H1 (cell line): ENCODE measurements at regions not wholly inside any gene's neighbourhood (a gene's known extent, or its start where the extent isn't known, plus 50 kb on each side); places are given as distances from the start of the nearest gene placed in this dataset.

Experiments
- CTCF ChIA-PET: fragments of 300-600 bp; sonication (Branson Sonifier 250); formaldehyde crosslinking; loops from one replicate; lab custom pipeline; 2021; ENCODE audit not compliant: partially characterized antibody; lab: Charles Lee
- POLR2A ChIA-PET: fragments of 300-600 bp; sonication (Branson Sonifier 250); formaldehyde crosslinking; loops from one replicate; lab custom pipeline; 2021; ENCODE audit warnings: inconsistent platforms; ENCODE audit not compliant: partially characterized antibody; lab: Charles Lee
- DNase-seq, 2 experiments: peaks; one replicate each; pipeline versions ENCODE4 v3.0.0 to v3.0.0-alpha.2; 2010 to 2022; ENCODE audit warnings: low spot score in 2 of 2, low read depth in 1 of 2, mixed read lengths in 1 of 2
- FAIRE-seq: peaks from 2 replicates; lab custom pipeline; 2011; peaks lifted over from hg19 to GRCh38; lab: Jason Lieb, UNC
- H2AFZ ChIP-seq: 2 replicates; pipeline ENCODE4 v1.8.1; 2012; ENCODE audit warnings: low read length, inconsistent platforms
- H2AK5ac ChIP-seq: 2 replicates; pipeline ENCODE4 v1.6.1; 2013; ENCODE audit warnings: low read depth, low read length
- H2BK120ac ChIP-seq: replicated peaks from 2 replicates; pipeline ENCODE3; 2013; ENCODE audit warnings: low read depth, low read length, inconsistent platforms
- H2BK12ac ChIP-seq: 2 replicates; pipeline ENCODE4 v1.6.1; 2013; ENCODE audit warnings: low read depth, low read length
- H2BK15ac ChIP-seq: 2 replicates; pipeline ENCODE4 v1.6.1; 2013; ENCODE audit warnings: low read length
- H2BK20ac ChIP-seq: 2 replicates; pipeline ENCODE4 v1.6.1; 2013; ENCODE audit warnings: low read length
- H2BK5ac ChIP-seq: 2 replicates; pipeline ENCODE4 v1.6.1; 2013; ENCODE audit warnings: low read depth, low read length
- H3K14ac ChIP-seq: 2 replicates; pipeline ENCODE4 v1.6.1; 2013; ENCODE audit warnings: inconsistent platforms; ENCODE audit not compliant: insufficient read length
- H3K18ac ChIP-seq: 2 replicates; pipeline ENCODE4 v1.6.1; 2013; ENCODE audit warnings: low read length; ENCODE audit errors: extremely low read depth
- H3K23ac ChIP-seq: 2 replicates; pipeline ENCODE4 v1.6.1; 2013; ENCODE audit warnings: inconsistent platforms; ENCODE audit not compliant: insufficient read length
- H3K23me2 ChIP-seq: 2 replicates; pipeline ENCODE4 v1.6.1; 2013; ENCODE audit warnings: low read depth, low read length
- H3K27ac ChIP-seq: 2 replicates; pipeline ENCODE4 v1.6.1; 2011; ENCODE audit warnings: low read depth, low read length, inconsistent platforms
- H3K27me3 ChIP-seq, 4 experiments: replicated peaks in 1 of 4; 1 replicate in 1 of 4; 2 replicates in 3 of 4; pipeline versions ENCODE4 v1.6.1 to v1.8.1; 2011 to 2013; ENCODE audit warnings: low read length in 3 of 4, mild to moderate bottlenecking in 3 of 4, inconsistent platforms in 2 of 4, mixed read lengths in 2 of 4, moderate library complexity in 1 of 4; ENCODE audit not compliant: control insufficient read depth in 3 of 4, insufficient read depth in 3 of 4; ENCODE audit errors: extremely low read depth in 1 of 4
- H3K36me3 ChIP-seq, 4 experiments: 2 replicates each; pipeline versions ENCODE4 v1.6.1 to v1.8.1; 2011 to 2013; ENCODE audit warnings: mild to moderate bottlenecking in 4 of 4, low read length in 3 of 4, moderate library complexity in 2 of 4, control low read depth in 1 of 4, inconsistent platforms in 1 of 4; ENCODE audit not compliant: insufficient read depth in 4 of 4, control insufficient read depth in 2 of 4
- H3K4ac ChIP-seq: replicated peaks from 2 replicates; pipeline ENCODE3; 2013; ENCODE audit warnings: low read length, low read depth, mixed read lengths, inconsistent platforms; ENCODE audit not compliant: insufficient read length
- H3K4me1 ChIP-seq, 4 experiments: replicated peaks in 1 of 4; 1 replicate in 1 of 4; 2 replicates in 3 of 4; pipeline versions ENCODE4 v1.6.1 to v1.8.1; 2011 to 2013; ENCODE audit warnings: low read length in 3 of 4, inconsistent platforms in 2 of 4, mixed read lengths in 1 of 4; ENCODE audit not compliant: insufficient read depth in 4 of 4, control insufficient read depth in 3 of 4
- H3K4me2 ChIP-seq, 2 experiments: 2 replicates each; pipeline versions ENCODE4 v1.6.1 to v1.8.1; 2011 to 2013; ENCODE audit warnings: low read depth in 2 of 2, low read length in 2 of 2, control low read depth in 1 of 2, inconsistent platforms in 1 of 2, mild to moderate bottlenecking in 1 of 2; ENCODE audit not compliant: insufficient read depth in 1 of 2
- H3K4me3 ChIP-seq, 4 experiments: fragments of 200-600, 300-600 bp in 1 of 4; sonication (generic), shearing (Covaris generic), sonication (Bioruptor Twin) in 1 of 4; 2 replicates each; pipeline versions ENCODE4 v1.5.1 to v1.8.1; 2011 to 2016; ENCODE audit warnings: low read length in 4 of 4, low read depth in 3 of 4, control low read depth in 2 of 4, inconsistent platforms in 2 of 4, mild to moderate bottlenecking in 2 of 4, mixed read lengths in 1 of 4, moderate library complexity in 1 of 4; ENCODE audit not compliant: insufficient read depth in 2 of 4; ENCODE audit errors: extremely low read depth in 1 of 4
- H3K56ac ChIP-seq: replicated peaks from 2 replicates; pipeline ENCODE3; 2013; ENCODE audit warnings: low read depth, mild to moderate bottlenecking, mixed read lengths, low read length, inconsistent platforms; ENCODE audit not compliant: insufficient read length
- H3K79me1 ChIP-seq: 2 replicates; pipeline ENCODE4 v1.6.1; 2013; ENCODE audit warnings: low read depth, low read length, control low read depth
- H3K79me2 ChIP-seq, 2 experiments: 2 replicates each; pipeline versions ENCODE4 v1.6.1 to v1.8.1; 2012 to 2013; ENCODE audit warnings: low read length in 2 of 2, mild to moderate bottlenecking in 2 of 2, inconsistent platforms in 1 of 2; ENCODE audit not compliant: insufficient read depth in 2 of 2, control insufficient read depth in 1 of 2
- H3K9ac ChIP-seq, 4 experiments: replicated peaks in 1 of 4; 1 replicate in 1 of 4; 2 replicates in 3 of 4; pipeline versions ENCODE4 v1.6.1 to v1.8.1; 2011 to 2013; ENCODE audit warnings: low read depth in 3 of 4, low read length in 3 of 4, control low read depth in 2 of 4, mild to moderate bottlenecking in 2 of 4, moderate library complexity in 2 of 4, inconsistent platforms in 1 of 4; ENCODE audit errors: extremely low read depth in 1 of 4
- H3K9me3 ChIP-seq, 2 experiments: 2 replicates each; pipeline versions ENCODE4 v1.6.1 to v1.8.1; 2012 to 2013; ENCODE audit warnings: mild to moderate bottlenecking in 2 of 2, moderate library complexity in 2 of 2, control low read depth in 1 of 2, inconsistent platforms in 1 of 2, low read depth in 1 of 2, low read length in 1 of 2, mixed read lengths in 1 of 2; ENCODE audit not compliant: insufficient read depth in 2 of 2
- H4K20me1 ChIP-seq, 2 experiments: replicated peaks in 1 of 2; 2 replicates each; pipeline versions ENCODE3 to v1.8.1; 2011 to 2013; ENCODE audit warnings: inconsistent platforms in 2 of 2, low read length in 2 of 2, mild to moderate bottlenecking in 1 of 2; ENCODE audit not compliant: insufficient read depth in 2 of 2, control insufficient read depth in 1 of 2
- H4K5ac ChIP-seq: 2 replicates; pipeline ENCODE4 v1.6.1; 2013; ENCODE audit warnings: low read length, low read depth, mixed read lengths, inconsistent platforms; ENCODE audit not compliant: insufficient read length
- H4K8ac ChIP-seq: 2 replicates; pipeline ENCODE4 v1.8.0; 2013; ENCODE audit warnings: mild to moderate bottlenecking, moderate library complexity, low read length, inconsistent platforms; ENCODE audit not compliant: insufficient read depth; ENCODE audit errors: extremely low read depth
- H4K91ac ChIP-seq: replicated peaks from 2 replicates; pipeline ENCODE3; 2013; ENCODE audit warnings: low read length, mixed read lengths, inconsistent platforms; ENCODE audit not compliant: insufficient read length
- ATF3 ChIP-seq: IDR thresholded peaks from 2 replicates; pipeline ENCODE4 v1.6.1; 2011; ENCODE audit warnings: low read depth, mild to moderate bottlenecking, low read length; ENCODE audit not compliant: insufficient read depth
- CHD1 ChIP-seq: IDR thresholded peaks from 2 replicates; pipeline ENCODE4 v1.6.1; 2012; ENCODE audit warnings: low read depth, low read length, improper control_type of control experiment
- EGR1 ChIP-seq: IDR thresholded peaks from 2 replicates; pipeline ENCODE4 v1.6.1; 2011; ENCODE audit warnings: low read depth, low read length, borderline replicate concordance
- FOSL1 ChIP-seq: IDR thresholded peaks from 2 replicates; pipeline ENCODE4 v1.6.1; 2011; ENCODE audit warnings: mild to moderate bottlenecking, low read depth, low read length, moderate library complexity; ENCODE audit not compliant: insufficient read depth
- KDM1A ChIP-seq: fragments of 200-600, 300-600 bp; sonication (generic); IDR thresholded peaks from 2 replicates; pipeline ENCODE4 v1.7.1; 2016; ENCODE audit warnings: mild to moderate bottlenecking, low read length, borderline replicate concordance
- KDM5A ChIP-seq: fragments of 200-600 bp; IDR thresholded peaks from 2 replicates; pipeline ENCODE4 v1.7.1; 2012; ENCODE audit warnings: mild to moderate bottlenecking, low read length, inconsistent platforms, mixed read lengths
- MAX ChIP-seq: IDR thresholded peaks from 2 replicates; pipeline ENCODE4 v1.6.1; 2012; ENCODE audit warnings: inconsistent platforms
- RAD21 ChIP-seq, 2 experiments: IDR thresholded peaks in 1 of 2; conservative IDR thresholded peaks in 1 of 2; 2 replicates each; pipeline ENCODE4 v1.6.1; 2011; ENCODE audit warnings: low read depth in 2 of 2, low read length in 2 of 2, improper control_type of control experiment in 1 of 2, inconsistent platforms in 1 of 2, mild to moderate bottlenecking in 1 of 2, moderate library complexity in 1 of 2
- SIN3A ChIP-seq, 2 experiments: IDR thresholded peaks in 1 of 2; conservative IDR thresholded peaks in 1 of 2; 2 replicates each; pipeline ENCODE4 v1.6.1; 2011 to 2012; ENCODE audit warnings: low read length in 2 of 2, improper control_type of control experiment in 1 of 2, low read depth in 1 of 2, mild to moderate bottlenecking in 1 of 2
- TAF1 ChIP-seq: IDR thresholded peaks from 2 replicates; pipeline ENCODE4 v1.6.1; 2011; ENCODE audit warnings: mild to moderate bottlenecking, low read depth, low read length
- WGBS, 2 experiments: shearing (Covaris generic) in 1 of 2; methylation state at CpG; one replicate each; pipeline versions ENCODE4 v1.1.6 to v1.1.7; 2013 to 2015; ENCODE audit warnings: low lambda C conversion rate in 2 of 2, mixed read lengths in 2 of 2, inconsistent platforms in 1 of 2, low coverage in 1 of 2, missing lambda C conversion rate in 1 of 2; ENCODE audit not compliant: insufficient replicate concordance in 2 of 2, insufficient coverage in 1 of 2, insufficient read length in 1 of 2; ENCODE audit errors: extremely low coverage in 1 of 2, missing lambda C conversion rate in 1 of 2; 5-methylcytosine and 5-hydroxymethylcytosine counted together

GRCh38 chr12:19938031-19938430 lies 430.3 kb upstream of the PDE3A start:
- H3K27me3 ChIP-seq, result no peaks in the 10 kb centered on the region
- H3K56ac ChIP-seq, result no peak overlapping the region
- FAIRE-seq, result no peak
- H3K79me2 ChIP-seq, result no peaks in the 10 kb centered on the region
- H3K4me2 ChIP-seq, result no peak overlapping the region
- H3K9me3 ChIP-seq, result no peaks in the 10 kb centered on the region; a peak in 1 of 4 replicates
- no peak overlapping the region for H4K8ac ChIP-seq
- H3K18ac ChIP-seq, result no peak overlapping the region
- no peak overlapping the region for H4K5ac ChIP-seq
- H2BK15ac ChIP-seq, result no peak overlapping the region
- H3K4ac ChIP-seq, result no peak overlapping the region
- no peaks in the 10 kb centered on the region for H4K20me1 ChIP-seq
- DNase-seq, result no peak
- no peak overlapping the region for H2AFZ ChIP-seq
- WGBS, 2 experiments, result 100% methylated on average over 2 of the region's 2 CpGs; no CpG with 5 or more reads in 1 of the 2 experiments
- H2BK120ac ChIP-seq, result no peak overlapping the region
- H3K4me3 ChIP-seq, result no peak overlapping the region
- H4K91ac ChIP-seq, result no peak overlapping the region
- no peak overlapping the region for H2BK20ac ChIP-seq
- no peak overlapping the region for H2BK12ac ChIP-seq
- POLR2A ChIA-PET, result no interaction called here
- H3K23me2 ChIP-seq, result no peaks in the 10 kb centered on the region; the same call in 1 of the 2 replicates
- CTCF ChIA-PET, result interaction anchor here (0.6 kb wide), 1 partner anchor 14 kb away, joined by 3 read pairs; no protein-coding TSS in a partner anchor
- H3K9ac ChIP-seq, result no peak overlapping the region
- no peaks in the 10 kb centered on the region for H3K36me3 ChIP-seq
- H3K23ac ChIP-seq, result no peak overlapping the region
- no peak overlapping the region for H2BK5ac ChIP-seq
- no peaks in the 10 kb centered on the region for H3K79me1 ChIP-seq
- no peak overlapping the region for H3K27ac ChIP-seq
- H3K14ac ChIP-seq, result no peak overlapping the region
- no peak overlapping the region for H2AK5ac ChIP-seq
- no peaks in the 10 kb centered on the region for H3K4me1 ChIP-seq
- TF ChIP-seq SIN3A (conservative IDR thresholded peaks at IDR 0.05 in 1 of 2, IDR thresholded peaks at IDR 0.05 in 1 of 2; ENCODE audit: low read depth in 1 of 2, low read length in 2 of 2) (no peak), RAD21 (IDR thresholded peaks at IDR 0.05 in 1 of 2, conservative IDR thresholded peaks at IDR 0.05 in 1 of 2; ENCODE audit: low read depth in 2 of 2, low read length in 2 of 2) (no peak), KDM5A (no peak), FOSL1 (no peak), CHD1 (no peak), MAX (no peak), TAF1 (no peak), EGR1 (no peak), KDM1A (no peak), ATF3 (no peak)
